ENCODE measurements at regions not wholly inside any gene's neighbourhood (a gene's known extent, or its start where the extent isn't known, plus 50 kb on each side); places are given as distances from the start of the nearest gene placed in this dataset.
A peak's percentile ranks its signal among the peaks of the same experiment; 100 is the strongest.

DNA sequence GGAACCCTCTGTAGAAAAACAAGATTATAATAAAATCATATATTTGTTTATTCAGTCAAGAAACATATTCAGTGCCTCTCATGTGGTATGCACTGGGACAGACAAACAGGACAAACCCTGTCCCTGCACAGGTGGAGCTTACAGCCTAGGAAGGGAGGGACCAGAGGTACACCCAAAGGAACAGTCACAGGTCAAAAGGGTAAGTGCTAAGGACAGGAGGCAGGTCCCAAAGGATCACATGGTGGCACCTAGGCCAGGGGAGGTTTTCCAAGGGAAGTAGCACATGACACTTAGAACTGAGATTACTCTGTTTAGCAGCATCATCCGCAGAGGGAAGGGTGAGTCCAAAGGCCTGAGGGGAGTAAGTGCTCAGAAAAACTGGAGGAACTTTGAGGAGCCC is 254.4 kb upstream of the ARRDC4 start:
- no peak for DNase-seq (ENCODE audit: low read depth)

DNA sequence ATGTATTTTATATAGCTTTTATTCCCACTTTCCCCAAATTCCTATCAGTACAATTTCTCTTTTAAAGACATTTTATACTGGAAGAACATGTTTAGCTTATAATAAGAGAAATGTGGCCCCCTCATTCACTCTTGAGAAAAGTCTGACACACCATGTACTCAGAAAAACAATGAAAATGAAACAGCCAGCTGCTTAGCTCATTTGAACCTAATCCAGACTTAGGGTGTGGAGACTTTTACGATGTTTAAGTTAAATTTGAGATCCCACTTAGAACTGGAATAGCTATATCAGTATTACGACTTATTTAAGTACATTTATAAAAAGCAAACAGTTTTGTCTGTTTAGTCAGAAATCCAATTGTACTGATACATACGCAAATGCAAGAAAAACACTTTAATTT is 252.3 kb upstream of the ARRDC4 start:
- no peak for DNase-seq (ENCODE audit: low read depth)

DNA sequence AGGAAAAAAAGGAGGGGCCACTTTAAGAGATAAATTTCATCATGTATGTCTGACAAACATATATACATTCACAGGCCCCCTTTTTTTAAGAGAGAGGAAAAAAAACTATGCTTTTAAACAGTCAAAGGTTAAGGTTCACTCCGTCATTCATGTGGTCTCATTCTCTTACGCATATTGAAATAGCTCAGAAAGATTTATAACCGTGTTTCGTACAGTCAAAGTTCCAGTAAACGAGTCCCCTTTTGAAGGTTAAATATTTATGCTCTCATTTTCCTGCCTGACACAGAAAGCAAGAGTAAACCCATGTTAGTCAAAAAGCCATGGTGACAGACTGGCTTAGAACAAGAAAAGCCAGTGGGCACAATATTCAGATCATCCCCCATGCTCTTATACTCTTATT is 248.0 kb upstream of the ARRDC4 start:
- no peak for DNase-seq (ENCODE audit: low read depth)

DNA sequence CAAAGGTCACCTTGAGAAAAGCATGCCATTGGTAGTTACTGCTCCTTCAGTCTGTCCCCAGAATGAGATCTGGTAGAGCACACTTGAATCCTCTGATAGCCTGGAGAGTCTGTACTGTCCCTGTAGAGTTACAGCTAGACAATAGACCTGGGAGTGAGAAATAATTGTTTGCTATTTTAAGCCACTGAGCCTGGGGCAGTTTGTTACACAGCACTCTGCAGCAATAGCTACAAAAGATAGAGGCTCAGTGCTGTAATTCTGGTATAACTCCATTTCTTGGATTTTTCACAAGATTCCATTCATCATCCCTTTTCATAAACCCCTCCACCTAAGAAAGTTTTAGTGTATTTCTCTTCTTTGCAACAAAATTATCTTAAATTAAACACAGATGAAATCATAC is 242.7 kb upstream of the ARRDC4 start:
- DNase-seq (ENCODE audit: low read depth): no peak

DNA sequence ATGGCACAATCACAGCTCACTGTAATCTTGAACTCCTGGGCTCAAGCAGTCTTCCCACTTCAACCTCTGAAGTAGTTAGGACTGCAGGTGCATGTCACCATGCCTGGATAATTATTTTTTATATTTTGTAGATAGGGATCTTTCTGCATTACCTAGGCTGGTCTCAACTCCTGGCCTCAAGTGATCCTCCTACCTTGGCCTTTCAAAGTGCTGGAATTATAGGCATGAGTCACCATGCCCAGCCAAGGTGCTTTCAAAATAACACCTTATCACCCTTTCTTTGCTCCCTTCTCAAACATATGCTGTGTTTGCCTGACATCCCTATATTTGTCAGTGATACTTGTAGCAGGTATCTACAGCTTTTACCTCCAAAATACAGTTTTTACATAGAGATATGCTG is 242.0 kb upstream of the ARRDC4 start:
- no peak for DNase-seq (ENCODE audit: low read depth)

DNA sequence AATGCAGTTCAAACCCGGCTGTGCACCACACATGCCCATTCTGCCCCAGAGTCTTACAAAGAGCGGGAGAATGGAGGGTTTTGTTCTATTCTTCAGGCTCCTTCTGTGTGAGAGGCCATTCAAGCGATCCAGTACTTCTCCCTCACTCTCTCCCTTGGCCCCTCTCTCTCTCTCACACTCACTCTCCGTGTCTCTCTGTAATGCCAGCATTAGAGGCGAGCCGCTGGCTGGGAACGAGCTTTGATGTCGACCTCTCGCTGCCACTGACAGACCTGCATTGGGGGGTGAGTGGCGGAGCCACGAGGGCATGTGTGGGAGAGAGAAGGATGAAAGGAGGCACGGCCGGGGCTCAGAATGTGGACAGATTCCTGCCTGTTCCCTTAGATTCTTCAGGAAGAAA is 231.7 kb upstream of the ARRDC4 start:
- no peak for DNase-seq (ENCODE audit: low read depth)

DNA sequence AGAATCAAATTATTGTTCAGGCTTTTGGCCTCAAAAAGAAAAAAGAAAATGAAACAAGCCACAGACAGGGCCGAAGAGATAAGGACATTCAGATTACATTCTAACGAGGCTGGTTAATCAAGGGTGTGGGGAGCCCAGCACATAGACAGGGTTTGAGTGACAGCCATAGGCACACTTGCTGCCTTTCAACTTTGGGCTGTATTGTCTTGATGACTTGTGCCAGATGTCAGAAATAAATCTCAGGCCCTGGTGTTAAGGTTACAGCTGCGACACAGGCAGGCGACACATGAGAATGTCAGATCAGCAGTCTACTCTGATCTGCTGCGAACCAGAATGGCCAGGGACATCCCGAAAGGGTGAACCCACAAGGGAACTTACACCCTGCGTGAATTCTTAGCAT is 231.2 kb upstream of the ARRDC4 start:
- no peak for DNase-seq (ENCODE audit: low read depth)

DNA sequence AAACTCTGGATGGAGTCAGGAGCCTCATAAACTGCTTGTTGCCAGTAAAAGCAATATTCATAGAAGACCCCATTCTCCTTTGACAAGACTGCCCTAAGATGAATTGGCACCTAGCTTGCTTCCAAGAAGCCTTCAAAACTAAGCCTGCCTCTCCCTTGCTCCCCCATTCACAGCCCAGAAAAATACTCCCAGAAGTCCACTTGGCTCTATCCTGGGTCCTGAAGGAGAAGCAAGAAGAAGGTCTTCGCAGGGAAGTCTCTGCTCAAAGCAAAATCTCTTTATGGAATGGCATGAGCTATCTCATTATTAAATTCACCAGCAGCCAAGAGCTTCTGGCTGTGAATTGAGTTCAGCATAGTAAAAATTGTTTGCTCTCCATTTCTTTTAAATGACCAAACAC is 230.2 kb upstream of the ARRDC4 start:
- DNase-seq (ENCODE audit: low read depth): no peak

DNA sequence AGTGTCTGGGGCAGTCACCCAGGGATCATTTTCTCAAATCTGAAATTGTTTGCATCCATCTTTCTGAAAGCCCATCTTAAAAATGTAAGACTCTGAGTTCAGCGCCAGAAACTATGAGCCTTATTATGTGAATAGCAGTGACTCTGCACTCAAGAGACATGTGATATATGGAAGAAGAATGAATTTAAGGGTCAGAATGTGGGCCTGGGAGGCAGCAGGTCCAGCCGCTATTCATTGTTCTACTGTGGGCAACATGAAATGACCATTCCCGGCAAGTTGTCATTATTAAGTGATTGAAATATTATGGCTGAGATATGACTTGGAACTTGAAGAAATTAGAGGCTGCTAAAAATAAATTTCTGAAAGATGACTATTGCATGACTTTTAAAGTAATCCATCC is 228.6 kb upstream of the ARRDC4 start:
- no peak for DNase-seq (ENCODE audit: low read depth)

DNA sequence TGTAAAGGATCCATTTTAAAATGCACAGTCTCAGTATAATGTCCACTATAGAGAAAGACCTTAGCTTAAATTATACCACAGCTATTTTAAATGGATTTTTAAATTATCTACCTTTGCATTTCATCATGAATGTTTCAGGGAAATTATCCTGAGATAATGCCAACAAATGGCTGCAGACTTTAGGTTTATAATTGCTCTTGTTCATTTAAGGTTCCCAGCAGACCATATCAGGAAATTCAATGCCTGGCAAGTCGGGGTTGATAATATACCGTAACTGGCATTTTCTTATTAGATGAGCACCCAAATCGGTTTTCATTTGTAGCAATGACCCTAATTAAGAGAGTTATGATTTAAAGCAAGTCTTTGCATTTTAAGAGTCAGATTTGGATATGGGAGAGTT is 227.1 kb upstream of the ARRDC4 start:
- DNase-seq (ENCODE audit: low read depth): no peak

DNA sequence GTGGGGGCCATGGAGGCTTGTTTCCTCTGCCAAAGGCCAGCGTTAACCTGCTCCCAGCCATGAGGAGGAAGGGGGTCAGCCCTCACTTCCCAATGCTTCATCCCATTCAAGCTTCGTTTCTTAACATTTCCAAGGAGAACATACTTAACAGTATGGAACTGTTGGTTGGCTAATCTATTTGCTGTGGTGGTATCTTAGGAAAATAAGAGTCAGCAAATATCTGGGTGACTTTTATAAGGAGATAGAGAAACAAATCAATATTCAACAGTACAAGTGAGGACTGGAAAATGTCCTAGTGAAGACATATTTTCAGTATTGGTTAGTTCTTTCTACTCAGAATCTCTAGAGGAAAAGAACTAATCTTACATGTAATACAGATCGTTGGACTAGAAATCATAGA is 223.8 kb upstream of the ARRDC4 start:
- no peak for DNase-seq (ENCODE audit: low read depth)

DNA sequence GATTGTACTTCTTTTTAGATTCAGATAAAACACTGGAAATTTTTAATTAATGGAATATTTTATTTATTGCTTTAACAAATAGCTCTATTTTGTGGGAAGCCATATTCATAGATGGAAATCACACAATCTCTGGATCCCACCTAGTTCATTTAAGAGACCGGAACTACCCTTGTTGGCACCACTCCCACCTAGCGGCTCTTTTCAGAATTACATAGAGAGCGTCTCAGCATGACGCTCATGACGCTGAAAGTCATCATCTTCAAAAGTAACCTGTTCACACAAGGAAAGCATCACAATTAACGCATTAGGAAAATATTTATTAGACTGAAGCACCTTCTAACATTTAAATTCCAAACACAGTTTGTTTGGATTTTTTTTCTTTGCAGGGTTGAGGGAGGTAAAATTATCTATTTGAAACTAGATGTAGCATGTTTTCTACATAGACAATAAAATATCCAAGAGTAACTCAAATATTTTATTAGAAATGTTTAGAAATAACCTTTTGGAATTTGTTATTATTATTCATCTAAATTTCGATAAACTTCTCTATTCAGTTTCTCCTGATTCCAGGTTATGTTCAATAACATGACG is 214.9 kb upstream of the ARRDC4 start:
- peak; percentile 8 for DNase-seq (ENCODE audit: low read depth)

DNA sequence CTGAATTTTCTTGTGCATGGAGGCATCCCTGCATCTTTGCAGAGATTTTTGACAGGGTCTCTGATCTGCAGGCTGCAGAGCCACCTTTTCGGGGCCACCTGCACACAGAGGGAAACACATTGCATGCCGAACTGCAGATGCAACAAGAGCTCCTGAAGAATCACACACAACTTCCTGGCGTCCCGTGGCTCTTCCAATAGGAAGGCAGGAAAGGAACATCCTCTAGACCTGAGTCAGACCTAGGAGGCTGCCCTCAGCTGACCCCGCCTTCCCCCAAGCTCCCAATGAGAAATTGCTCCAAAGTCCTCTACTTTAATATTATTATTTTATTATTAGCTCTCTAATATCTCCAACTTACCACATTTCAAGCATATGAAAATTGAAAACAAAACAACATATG is 213.2 kb upstream of the ARRDC4 start:
- DNase-seq (ENCODE audit: low read depth): no peak

DNA sequence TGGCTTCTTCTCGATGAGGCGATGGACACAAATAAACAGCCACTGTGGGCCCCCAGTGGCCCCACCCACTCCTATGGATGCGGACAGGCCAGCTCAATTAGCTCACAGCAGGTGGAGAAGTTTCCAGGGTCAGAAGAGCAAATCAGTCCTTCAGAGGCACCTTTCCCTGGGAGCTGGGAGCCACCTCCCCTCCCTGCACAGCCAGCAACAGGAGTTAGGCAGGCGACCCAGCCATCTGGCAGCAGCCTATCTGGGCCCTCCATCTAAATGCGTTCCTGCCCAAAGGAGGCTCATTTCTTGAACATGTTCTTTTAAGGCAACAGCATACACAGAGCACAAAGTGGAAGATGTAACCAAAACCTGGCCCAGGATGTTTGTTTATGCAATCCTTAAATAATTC is 211.9 kb upstream of the ARRDC4 start:
- no peak for DNase-seq (ENCODE audit: low read depth)

DNA sequence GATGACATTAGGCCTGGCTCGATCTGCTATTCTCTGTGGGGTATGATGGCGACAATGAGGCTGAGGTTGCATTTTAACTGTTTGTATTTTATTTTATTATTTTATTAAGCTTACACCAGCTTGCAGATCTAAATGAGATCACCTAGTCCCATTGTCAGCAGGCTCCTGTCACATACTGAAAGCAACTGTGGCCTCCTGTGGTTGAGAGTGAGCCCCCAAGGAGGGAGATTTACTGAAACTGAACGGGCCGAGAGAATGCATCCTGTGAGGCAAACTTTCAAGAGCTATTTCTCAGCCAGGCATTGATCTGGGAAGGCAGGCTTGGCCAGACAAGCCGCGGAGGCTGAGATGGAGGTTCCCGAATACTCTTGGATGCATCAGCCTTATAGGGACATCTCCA is 210.4 kb upstream of the ARRDC4 start:
- no peak for DNase-seq (ENCODE audit: low read depth)

DNA sequence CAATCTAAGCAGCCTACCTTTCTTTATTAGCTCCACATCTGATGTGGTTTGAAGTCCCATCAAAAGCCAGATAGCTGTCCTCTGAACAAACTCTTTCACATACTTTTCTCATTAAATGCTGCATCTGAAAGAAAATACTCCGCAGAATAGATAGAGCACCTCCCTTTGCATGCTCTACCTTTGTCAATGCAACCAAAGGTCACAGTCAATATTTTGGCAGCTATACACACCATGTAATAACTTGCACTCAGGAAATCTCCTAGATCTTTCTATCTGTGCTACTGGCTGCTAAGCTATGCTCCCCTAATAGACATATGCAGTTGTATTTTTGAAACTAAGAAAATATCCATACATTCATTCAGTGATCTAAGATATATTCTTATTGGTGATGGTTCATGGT is 204.8 kb upstream of the ARRDC4 start:
- no peak for DNase-seq (ENCODE audit: low read depth)

DNA sequence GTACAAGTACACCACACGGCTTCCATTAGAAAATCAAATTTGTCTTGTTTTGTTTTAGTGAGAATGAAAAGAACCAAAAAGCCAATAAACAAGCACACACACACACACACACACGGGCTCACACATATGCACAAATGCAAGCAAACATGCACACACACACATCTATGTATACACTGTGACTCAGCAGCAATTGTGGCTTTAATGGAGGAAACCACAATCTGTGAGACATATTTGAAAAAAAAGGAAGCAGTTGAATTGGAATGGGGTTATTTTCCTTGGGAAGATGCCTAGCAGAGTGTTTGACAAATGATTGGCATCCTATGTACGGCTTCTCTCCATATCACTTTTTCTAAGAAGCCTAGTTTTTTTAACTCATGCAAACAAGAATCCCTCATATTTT is 201.1 kb upstream of the ARRDC4 start:
- no peak for DNase-seq (ENCODE audit: low read depth)

DNA sequence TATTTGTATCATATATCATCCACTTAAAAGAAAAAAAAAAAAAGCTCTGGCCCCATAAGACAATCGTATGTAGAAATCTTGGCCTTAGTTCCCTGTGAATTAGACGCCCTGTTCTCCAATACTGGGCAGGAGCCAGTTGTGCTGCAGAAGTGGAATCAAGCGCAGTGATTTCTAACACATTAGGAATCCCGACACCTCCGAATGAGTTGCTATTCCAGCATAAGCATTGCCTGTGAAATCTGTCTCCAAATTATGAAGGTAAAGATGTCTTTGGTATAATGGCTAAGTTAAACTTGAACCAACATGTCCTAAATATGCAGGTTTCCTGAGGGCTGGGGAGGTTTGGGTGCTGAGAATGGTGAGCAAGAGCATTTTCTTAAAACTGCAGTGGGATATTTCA is 199.4 kb upstream of the ARRDC4 start:
- no peak for DNase-seq (ENCODE audit: low read depth)

DNA sequence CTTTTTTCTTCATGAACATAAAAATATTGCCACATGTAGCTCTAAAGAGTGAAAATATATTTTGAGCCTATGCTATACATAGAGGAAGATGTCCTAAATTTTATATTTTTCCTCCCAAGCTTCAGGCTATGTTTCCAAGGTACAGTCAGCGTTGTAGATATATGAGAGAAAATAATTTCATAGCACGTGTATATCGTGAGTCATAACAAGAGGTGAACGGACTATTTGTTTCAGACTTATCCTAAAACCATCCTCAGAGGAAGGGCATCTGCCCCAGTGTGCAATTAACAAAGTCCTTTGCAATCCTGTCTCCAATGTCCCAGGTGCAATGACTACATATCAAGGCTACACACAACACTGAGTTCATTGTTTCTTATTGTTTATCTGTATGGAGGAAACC is 177.3 kb upstream of the ARRDC4 start:
- no peak for DNase-seq (ENCODE audit: low read depth)

DNA sequence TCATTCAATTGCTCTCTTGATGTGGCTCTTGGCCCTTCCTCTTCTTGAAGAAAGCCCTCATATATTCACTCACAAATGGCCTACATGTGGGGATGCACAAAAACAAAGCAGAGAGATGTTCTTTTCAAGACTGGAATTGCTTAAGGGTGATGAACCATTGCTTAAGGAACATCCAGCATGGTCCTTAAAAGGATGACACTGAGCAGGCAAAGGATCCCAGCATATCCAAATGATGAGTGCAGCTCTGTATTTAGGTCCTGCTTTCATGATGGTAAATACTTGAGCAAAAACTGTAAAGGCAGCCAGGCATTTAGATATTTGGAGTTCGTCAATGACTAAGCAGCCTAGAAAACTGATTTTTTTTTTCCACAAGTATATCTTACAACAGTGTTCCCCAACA is 173.8 kb upstream of the ARRDC4 start:
- no peak for DNase-seq (ENCODE audit: low read depth)

DNA sequence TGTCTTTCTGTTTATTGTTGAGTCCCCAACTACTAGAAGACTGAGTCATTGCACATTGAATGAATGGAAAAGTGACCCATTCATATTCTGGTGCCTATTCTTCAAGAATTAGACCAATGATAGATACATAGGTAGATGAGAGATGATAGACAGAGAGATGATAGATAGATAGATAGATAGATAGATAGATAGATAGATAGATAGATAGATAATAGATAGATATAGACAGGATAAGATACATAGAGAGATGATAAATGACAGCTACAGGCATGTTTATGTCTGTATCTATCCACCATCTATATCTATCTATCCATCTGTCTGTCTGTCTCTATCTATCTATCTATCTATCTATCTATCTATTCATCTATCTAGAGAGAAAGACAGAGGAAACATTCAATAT is 170.3 kb upstream of the ARRDC4 start:
- DNase-seq (ENCODE audit: low read depth): no peak

DNA sequence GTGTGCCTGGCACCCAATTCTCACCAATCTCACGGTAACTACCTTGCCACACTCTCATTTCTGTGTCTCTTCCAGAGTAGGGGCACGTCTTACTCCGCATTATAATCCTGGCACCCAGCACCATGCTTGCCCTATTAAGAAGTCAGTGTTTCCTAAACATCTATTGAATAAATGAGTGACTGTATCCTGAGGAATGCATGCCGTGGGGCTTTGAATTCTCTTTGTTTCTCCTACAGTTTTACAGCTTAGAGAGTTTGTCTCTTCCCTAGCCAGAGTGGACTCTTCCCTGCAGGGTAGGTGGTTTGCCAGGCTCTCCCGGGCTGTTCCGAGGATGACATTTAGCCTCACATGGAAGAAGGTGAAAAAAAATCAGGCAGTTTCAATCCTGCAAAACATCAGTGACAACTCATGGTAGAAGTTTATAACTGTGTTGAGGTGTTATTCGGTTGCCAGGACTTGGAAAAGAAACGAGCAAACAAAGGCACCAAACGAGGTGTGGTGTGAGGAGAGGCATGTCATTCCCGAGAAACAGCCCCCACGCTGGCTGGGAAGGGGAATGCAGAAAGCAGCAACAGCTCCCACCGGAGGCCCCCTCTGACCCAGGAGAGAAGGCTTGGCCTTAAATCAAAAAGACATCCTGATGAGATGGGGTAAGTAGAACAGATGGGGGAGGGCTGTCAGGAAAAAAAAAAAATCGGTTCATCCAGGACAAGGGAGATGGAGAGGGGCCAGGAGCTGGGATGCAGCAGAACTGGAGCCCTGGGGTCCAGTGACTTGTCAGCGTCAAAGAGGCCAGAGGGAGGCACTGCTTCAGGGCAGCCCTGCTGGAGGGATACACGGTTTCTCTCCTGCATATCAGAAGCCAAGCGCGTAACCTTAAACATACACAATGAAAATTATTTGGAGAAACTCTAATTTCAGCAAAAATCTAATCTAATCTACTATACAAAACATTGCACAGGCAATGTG is 168.4 kb upstream of the ARRDC4 start:
- DNase-seq (ENCODE audit: low read depth): no peak

DNA sequence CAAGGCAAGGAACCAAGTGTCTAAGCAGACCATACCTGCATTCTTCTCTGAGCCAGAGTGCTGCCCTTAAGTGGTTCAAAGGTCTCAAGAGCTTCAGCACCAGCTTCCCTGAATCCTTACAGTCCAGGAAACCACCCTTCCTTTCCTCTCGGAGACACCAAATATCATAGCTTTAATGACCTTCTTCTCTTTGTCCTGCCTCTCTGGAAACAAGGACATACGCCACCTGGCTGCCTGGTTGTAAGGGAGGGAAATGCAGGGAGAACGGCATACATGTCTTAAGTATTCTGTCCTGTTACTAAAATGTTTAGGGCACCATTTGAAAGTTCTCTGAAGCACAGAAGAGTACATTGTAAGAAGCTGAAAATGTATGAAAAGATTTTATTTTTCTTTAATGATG is 155.6 kb upstream of the ARRDC4 start:
- no peak for DNase-seq (ENCODE audit: low read depth)

DNA sequence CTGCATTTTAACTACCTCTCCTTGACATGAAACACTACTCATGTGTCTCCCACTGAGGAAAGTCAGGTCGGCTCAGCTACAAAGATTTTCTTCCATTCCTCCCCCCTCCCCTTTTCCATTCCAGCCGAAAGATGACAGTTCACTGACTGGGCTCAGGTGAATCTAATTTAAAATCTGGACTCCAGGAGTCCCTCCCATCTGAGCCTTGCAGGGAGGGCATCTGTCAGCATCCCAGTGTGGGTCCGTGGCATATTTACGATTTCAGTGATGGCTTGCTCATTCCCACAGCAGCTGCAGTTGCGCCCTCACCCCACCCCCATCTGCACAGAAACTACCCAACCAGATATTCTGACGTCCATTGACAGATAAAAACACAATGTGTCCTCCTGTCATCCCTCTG is 153.7 kb upstream of the ARRDC4 start:
- no peak for DNase-seq (ENCODE audit: low read depth)

Measured in activated T-cell treated with anti-CD3 and anti-CD28 coated beads for 48 hours (primary cell).